ENCODE measurements at regions not wholly inside any gene's neighbourhood (a gene's known extent, or its start where the extent isn't known, plus 50 kb on each side); places are given as distances from the start of the nearest gene placed in this dataset.

DNA sequence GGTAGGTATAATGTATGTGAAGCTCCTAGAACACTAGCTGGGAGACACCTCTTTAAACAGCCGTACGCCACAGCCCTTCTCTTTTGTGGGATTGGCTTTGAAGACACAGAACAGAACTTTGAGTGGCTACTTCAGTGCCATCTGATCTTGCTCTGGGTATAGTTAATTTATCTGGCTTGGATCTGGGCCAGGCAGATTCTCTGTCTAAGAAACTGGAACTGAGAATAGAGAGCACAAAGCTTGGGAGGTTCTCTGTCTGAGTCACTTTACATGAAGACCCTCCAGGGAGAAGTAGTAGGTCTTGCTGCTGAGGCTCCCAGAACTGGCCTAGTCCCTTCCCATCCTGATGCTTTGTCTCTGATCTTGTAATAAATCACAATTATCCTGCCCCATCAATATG is 721.0 kb upstream of the KIF2B start:
- TF ChIP-seq, protein P1, sequence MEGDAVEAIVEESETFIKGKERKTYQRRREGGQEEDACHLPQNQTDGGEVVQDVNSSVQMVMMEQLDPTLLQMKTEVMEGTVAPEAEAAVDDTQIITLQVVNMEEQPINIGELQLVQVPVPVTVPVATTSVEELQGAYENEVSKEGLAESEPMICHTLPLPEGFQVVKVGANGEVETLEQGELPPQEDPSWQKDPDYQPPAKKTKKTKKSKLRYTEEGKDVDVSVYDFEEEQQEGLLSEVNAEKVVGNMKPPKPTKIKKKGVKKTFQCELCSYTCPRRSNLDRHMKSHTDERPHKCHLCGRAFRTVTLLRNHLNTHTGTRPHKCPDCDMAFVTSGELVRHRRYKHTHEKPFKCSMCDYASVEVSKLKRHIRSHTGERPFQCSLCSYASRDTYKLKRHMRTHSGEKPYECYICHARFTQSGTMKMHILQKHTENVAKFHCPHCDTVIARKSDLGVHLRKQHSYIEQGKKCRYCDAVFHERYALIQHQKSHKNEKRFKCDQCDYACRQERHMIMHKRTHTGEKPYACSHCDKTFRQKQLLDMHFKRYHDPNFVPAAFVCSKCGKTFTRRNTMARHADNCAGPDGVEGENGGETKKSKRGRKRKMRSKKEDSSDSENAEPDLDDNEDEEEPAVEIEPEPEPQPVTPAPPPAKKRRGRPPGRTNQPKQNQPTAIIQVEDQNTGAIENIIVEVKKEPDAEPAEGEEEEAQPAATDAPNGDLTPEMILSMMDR (IDR thresholded peaks at IDR 0.05; ENCODE audit: low read depth, low read length): no peak
- no peak for TF ChIP-seq POLR2A (IDR thresholded peaks at IDR 0.05; ENCODE audit: extremely low read depth, insufficient read length)
- TF ChIP-seq MAX (IDR thresholded peaks at IDR 0.05; ENCODE audit: low read depth, low read length): no peak
- TF ChIP-seq MYC (IDR thresholded peaks at IDR 0.05; ENCODE audit: low read depth, low read length): no peak
